Trophoblast cell (in vitro differentiated cells and primary cell): ENCODE measurements at regions not wholly inside any gene's neighbourhood (a gene's known extent, or its start where the extent isn't known, plus 50 kb on each side); places are given as distances from the start of the nearest gene placed in this dataset.

Source experiments
- DNase-seq, 2 donors: peaks; one replicate each; pipeline ENCODE4 v3.0.0-alpha.2; 2016
- H2AFZ ChIP-seq: 2 replicates; pipeline ENCODE4 v1.6.1; 2013; ENCODE audit warnings: low read length, moderate library complexity, mild to moderate bottlenecking; ENCODE audit not compliant: insufficient read depth, poor library complexity
- H2AK5ac ChIP-seq: 2 replicates; pipeline ENCODE4 v1.6.1; 2013; ENCODE audit warnings: mild to moderate bottlenecking, low read length
- H2BK120ac ChIP-seq: 2 replicates; pipeline ENCODE4 v1.6.1; 2013; ENCODE audit warnings: low read length, mild to moderate bottlenecking, moderate library complexity; ENCODE audit not compliant: insufficient read depth, poor library complexity
- H2BK12ac ChIP-seq: 2 replicates; pipeline ENCODE4 v1.6.1; 2013; ENCODE audit warnings: mild to moderate bottlenecking, low read length, moderate library complexity
- H2BK5ac ChIP-seq: 2 replicates; pipeline ENCODE4 v1.6.1; 2013; ENCODE audit warnings: low read length, low read depth, moderate library complexity, mild to moderate bottlenecking; ENCODE audit not compliant: poor library complexity
- H3K14ac ChIP-seq: 2 replicates; pipeline ENCODE4 v1.6.1; 2013; ENCODE audit warnings: mild to moderate bottlenecking, low read length
- H3K18ac ChIP-seq: 2 replicates; pipeline ENCODE4 v1.6.1; 2013; ENCODE audit warnings: mild to moderate bottlenecking, low read length
- H3K23ac ChIP-seq: 2 replicates; pipeline ENCODE4 v1.6.1; 2013; ENCODE audit warnings: low read length
- H3K27ac ChIP-seq: 2 replicates; pipeline ENCODE4 v1.5.1; 2013; ENCODE audit warnings: low read depth, mild to moderate bottlenecking, inconsistent platforms, low read length, moderate library complexity
- H3K27me3 ChIP-seq: 2 replicates; pipeline ENCODE4 v1.6.1; 2013; ENCODE audit warnings: inconsistent platforms, mild to moderate bottlenecking, low read length, moderate library complexity; ENCODE audit not compliant: insufficient read depth
- H3K36me3 ChIP-seq, 2 experiments: 1 replicate in 1 of 2; 2 replicates in 1 of 2; pipeline ENCODE4 v1.6.1; 2013; ENCODE audit warnings: low read length in 2 of 2, mild to moderate bottlenecking in 2 of 2, moderate library complexity in 1 of 2; ENCODE audit not compliant: insufficient read depth in 2 of 2, control insufficient read depth in 1 of 2
- H3K4ac ChIP-seq: 2 replicates; pipeline ENCODE4 v1.6.1; 2013; ENCODE audit warnings: low read depth, mild to moderate bottlenecking, low read length, moderate library complexity
- H3K4me1 ChIP-seq, 2 experiments: 1 replicate in 1 of 2; 2 replicates in 1 of 2; pipeline ENCODE4 v1.6.1; 2013; ENCODE audit warnings: low read length in 2 of 2, mild to moderate bottlenecking in 2 of 2, moderate library complexity in 1 of 2; ENCODE audit not compliant: insufficient read depth in 2 of 2, control insufficient read depth in 1 of 2
- H3K4me2 ChIP-seq: 2 replicates; pipeline ENCODE4 v1.6.1; 2013; ENCODE audit warnings: inconsistent platforms, mild to moderate bottlenecking, low read length, moderate library complexity
- H3K4me3 ChIP-seq: 2 replicates; pipeline ENCODE4 v1.5.1; 2013; ENCODE audit warnings: mild to moderate bottlenecking, low read depth, low read length, inconsistent platforms
- H3K79me1 ChIP-seq: one replicate; pipeline ENCODE4 v1.6.1; 2013; ENCODE audit warnings: low read length
- H3K79me2 ChIP-seq: 2 replicates; pipeline ENCODE4 v1.6.1; 2013; ENCODE audit warnings: low read length, mild to moderate bottlenecking; ENCODE audit not compliant: control insufficient read depth, insufficient read depth, poor library complexity
- H3K9ac ChIP-seq: 2 replicates; pipeline ENCODE4 v1.6.1; 2013; ENCODE audit warnings: mild to moderate bottlenecking, low read length
- H3K9me3 ChIP-seq: 2 replicates; pipeline ENCODE4 v1.6.1; 2013; ENCODE audit warnings: low read depth, mild to moderate bottlenecking, control low read depth, inconsistent platforms, low read length; ENCODE audit not compliant: insufficient read depth
- H4K12ac ChIP-seq: 2 replicates; pipeline ENCODE4 v1.6.1; 2013; ENCODE audit warnings: low read depth, mild to moderate bottlenecking, low read length, moderate library complexity
- H4K8ac ChIP-seq: 2 replicates; pipeline ENCODE4 v1.6.1; 2013; ENCODE audit warnings: low read depth, mild to moderate bottlenecking, low read length, moderate library complexity
- H4K91ac ChIP-seq: one replicate; pipeline ENCODE4 v1.6.1; 2013; ENCODE audit warnings: low read depth, mild to moderate bottlenecking, low read length, moderate library complexity
- WGBS: extraction: QIAGEN DNeasy Blood & Tissue Kit; methylation state at CpG from one replicate; pipeline ENCODE4 v1.1.7; 2013; ENCODE audit warnings: missing lambda C conversion rate; ENCODE audit not compliant: insufficient read length, insufficient coverage; ENCODE audit errors: extremely low coverage; 5-methylcytosine and 5-hydroxymethylcytosine counted together

GRCh38 chr2:187718092-187718491 is 163.9 kb upstream of the TFPI start:
- Histone ChIP-seq H4K8ac (no peak overlapping the region), H3K4ac (no peak overlapping the region)
- no peak for DNase-seq

DNA sequence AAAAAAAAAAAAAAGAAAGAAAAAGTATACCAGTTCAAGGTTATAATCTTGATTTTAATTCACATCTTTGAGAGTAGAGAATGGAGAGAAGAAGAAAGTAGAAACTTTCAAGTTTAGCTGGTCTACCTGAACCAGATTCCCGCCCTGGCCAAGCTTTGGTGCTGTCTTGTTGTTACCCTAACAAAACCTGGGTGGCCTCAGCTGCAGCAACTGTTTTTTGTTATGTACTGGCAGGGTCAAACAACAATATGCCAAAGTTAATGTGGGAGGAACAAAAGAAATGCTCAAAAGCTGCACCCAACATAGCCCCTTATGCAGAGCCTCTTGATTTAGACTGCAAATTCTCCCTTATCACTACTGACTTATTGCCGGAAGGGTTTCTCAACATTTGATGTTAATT is 165.3 kb upstream of the TFPI start:
- Histone ChIP-seq H2BK5ac (no peak overlapping the region), H3K9ac (no peak overlapping the region), H3K79me1 (no peaks in the 10 kb centered on the region), H3K9me3 (no peaks in the 10 kb centered on the region), H3K14ac (no peak overlapping the region), H2AFZ (no peak overlapping the region), H3K27me3 (no peaks in the 10 kb centered on the region), H4K8ac (no peak overlapping the region), H3K4me3 (no peak overlapping the region), H3K27ac (no peak overlapping the region), H3K36me3 (no peaks in the 10 kb centered on the region), H4K12ac (no peak overlapping the region), H3K4me1 (no peaks in the 10 kb centered on the region), H4K91ac (no peak overlapping the region), H3K4ac (no peak overlapping the region), H3K79me2 (no peaks in the 10 kb centered on the region), H3K4me2 (no peak overlapping the region), H3K18ac (no peak overlapping the region), H2BK12ac (no peak overlapping the region), H3K23ac (no peak overlapping the region), H2AK5ac (no peak overlapping the region), H2BK120ac (no peak overlapping the region)
- WGBS: no CpG with 5 or more reads among the region's 2 CpGs
- DNase-seq: no peak

More at GRCh38 chr2:187718092-187718491, 163.9 kb upstream of the TFPI start:
- no peak overlapping the region for H3K4me2 ChIP-seq
- H3K14ac ChIP-seq: no peak overlapping the region
- no peaks in the 10 kb centered on the region for H3K36me3 ChIP-seq
- no peak overlapping the region for H4K12ac ChIP-seq
- no peak overlapping the region for H3K4me3 ChIP-seq
- H2AFZ ChIP-seq: no peak overlapping the region
- no peaks in the 10 kb centered on the region for H3K79me2 ChIP-seq
- H2BK5ac ChIP-seq: no peak overlapping the region
- no peaks in the 10 kb centered on the region for H3K27me3 ChIP-seq
- H3K4me1 ChIP-seq: no peaks in the 10 kb centered on the region
- no peak overlapping the region for H3K9ac ChIP-seq
- H3K27ac ChIP-seq: no peak overlapping the region
- no peaks in the 10 kb centered on the region for H3K9me3 ChIP-seq
- no CpG with 5 or more reads among the region's 1 CpG for WGBS
- H2BK12ac ChIP-seq: no peak overlapping the region
- no peak overlapping the region for H2BK120ac ChIP-seq
- H2AK5ac ChIP-seq: no peak overlapping the region
- no peaks in the 10 kb centered on the region for H3K79me1 ChIP-seq
- no peak overlapping the region for H3K23ac ChIP-seq
- H3K18ac ChIP-seq: no peak overlapping the region
- H4K91ac ChIP-seq: no peak overlapping the region

- Histone ChIP-seq H3K9ac (no peak overlapping the region), H4K8ac (no peak overlapping the region), H2AFZ (no peak overlapping the region), H3K79me1 (no peaks in the 10 kb centered on the region), H2AK5ac (no peak overlapping the region), H4K91ac (no peak overlapping the region), H3K4ac (no peak overlapping the region), H2BK12ac (no peak overlapping the region), H3K23ac (no peak overlapping the region), H3K27ac (no peak overlapping the region), H3K14ac (no peak overlapping the region), H3K4me1 (no peaks in the 10 kb centered on the region), H3K18ac (no peak overlapping the region), H3K79me2 (no peaks in the 10 kb centered on the region), H2BK120ac (no peak overlapping the region), H3K4me3 (no peak overlapping the region), H3K9me3 (no peaks in the 10 kb centered on the region), H4K12ac (no peak overlapping the region), H2BK5ac (no peak overlapping the region), H3K27me3 (no peaks in the 10 kb centered on the region), H3K4me2 (no peak overlapping the region), H3K36me3 (no peaks in the 10 kb centered on the region)
- no peak for DNase-seq
- no CpG with 5 or more reads among the region's 4 CpGs for WGBS
Observed at GRCh38 chr2:187748958-187749357, 194.7 kb upstream of the TFPI start.

DNA sequence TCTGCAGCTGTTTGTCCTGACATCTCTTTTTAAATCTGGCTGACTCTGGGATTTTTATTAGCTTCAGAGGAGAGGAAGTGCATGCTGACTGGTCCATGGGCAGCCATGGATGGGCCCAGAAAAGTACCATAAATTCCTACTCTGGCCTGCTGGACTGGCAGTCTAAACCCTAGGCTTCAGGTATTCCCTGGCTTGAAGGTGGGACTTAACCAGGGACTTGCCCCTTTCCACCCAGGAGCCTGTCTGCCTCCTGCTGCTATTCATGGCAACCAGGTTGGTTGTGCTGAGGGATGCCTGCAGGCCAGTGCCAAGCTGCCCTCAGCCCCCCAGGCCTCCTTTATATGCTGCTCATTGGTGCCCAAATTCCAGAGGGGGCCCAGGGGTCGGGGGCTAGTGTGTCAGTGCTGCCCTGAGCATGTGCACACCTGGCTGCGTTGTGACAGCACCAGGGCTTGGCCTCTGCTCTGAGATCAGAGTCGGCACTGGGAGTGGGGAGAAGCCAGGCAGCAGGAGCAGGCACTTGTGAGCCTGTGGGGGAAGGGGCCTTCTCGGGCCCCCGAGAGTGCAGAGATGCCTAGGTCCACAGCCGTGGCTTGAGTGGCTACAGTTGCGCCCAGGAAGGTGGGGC is 195.7 kb upstream of the TFPI start:
- no peak overlapping the region for H3K27ac ChIP-seq
- H3K27me3 ChIP-seq: no peaks in the 10 kb centered on the region
- H3K4me3 ChIP-seq: no peak overlapping the region
- no peak overlapping the region for H3K14ac ChIP-seq
- H2AFZ ChIP-seq: no peak overlapping the region
- H4K8ac ChIP-seq: no peak overlapping the region
- no peaks in the 10 kb centered on the region for H3K4me1 ChIP-seq
- no peak overlapping the region for H2BK12ac ChIP-seq
- no peaks in the 10 kb centered on the region for H3K79me2 ChIP-seq
- H4K91ac ChIP-seq: no peak overlapping the region
- H3K4me2 ChIP-seq: no peak overlapping the region
- no peak for DNase-seq
- H3K36me3 ChIP-seq: no peaks in the 10 kb centered on the region
- no peak overlapping the region for H2BK5ac ChIP-seq
- no peak overlapping the region for H3K23ac ChIP-seq
- H3K9ac ChIP-seq: no peak overlapping the region
- no CpG with 5 or more reads among the region's 7 CpGs for WGBS
- no peak overlapping the region for H2BK120ac ChIP-seq
- H3K9me3 ChIP-seq: no peaks in the 10 kb centered on the region
- H4K12ac ChIP-seq: no peak overlapping the region
- H2AK5ac ChIP-seq: no peak overlapping the region
- no peak overlapping the region for H3K4ac ChIP-seq
- no peaks in the 10 kb centered on the region for H3K79me1 ChIP-seq
- H3K18ac ChIP-seq: no peak overlapping the region
